CD1c-positive myeloid dendritic cell (primary cell): ENCODE measurements at regions not wholly inside any gene's neighbourhood (a gene's known extent, or its start where the extent isn't known, plus 50 kb on each side); places are given as distances from the start of the nearest gene placed in this dataset.
"Not testable (repeated sequence)": the region's sequence is repeated elsewhere in the genome, so short reads cannot be mapped to it uniquely, and the experiment has no call there.

ENCODE experiments used
- DNase-seq: peaks from one replicate; pipeline ENCODE4 v3.0.0-alpha.2; 2016; ENCODE audit errors: extremely low spot score

DNA sequence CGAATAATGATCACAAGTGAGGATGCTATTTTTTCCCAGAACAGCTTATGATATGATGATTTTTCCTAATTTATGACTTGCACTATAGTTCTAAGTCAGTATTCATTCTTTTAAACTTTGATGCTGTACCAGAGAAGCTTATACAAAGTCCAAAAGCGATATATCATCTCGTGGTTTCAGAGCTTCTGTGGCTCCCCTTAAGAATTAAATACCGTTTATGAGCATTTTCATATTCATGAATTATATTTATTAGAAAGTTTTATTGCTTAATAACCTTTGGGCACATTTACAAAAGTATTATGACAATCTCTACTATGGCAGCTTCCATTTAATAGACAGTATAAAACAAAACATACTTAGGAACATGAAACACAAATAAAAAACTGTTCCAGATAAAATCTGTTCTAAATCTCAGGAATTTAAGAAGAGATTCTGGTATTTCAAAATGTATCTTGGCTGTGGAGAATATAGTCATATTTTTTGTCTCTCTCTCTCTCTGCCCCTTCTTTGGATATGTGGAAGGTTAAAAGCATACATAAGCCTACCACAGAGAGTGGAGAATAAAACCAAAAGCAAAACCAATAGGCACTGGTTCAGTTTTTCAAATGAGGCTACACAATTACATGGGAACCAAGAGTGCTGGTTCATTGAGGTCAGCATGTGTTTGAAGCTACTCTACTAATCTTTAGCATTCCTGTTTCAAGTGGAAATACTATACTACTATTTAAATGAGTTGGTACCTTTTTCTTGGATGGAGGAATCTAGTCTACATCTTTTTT is 884.5 kb upstream of the GJE1 start:
- DNase-seq: no peak

DNA sequence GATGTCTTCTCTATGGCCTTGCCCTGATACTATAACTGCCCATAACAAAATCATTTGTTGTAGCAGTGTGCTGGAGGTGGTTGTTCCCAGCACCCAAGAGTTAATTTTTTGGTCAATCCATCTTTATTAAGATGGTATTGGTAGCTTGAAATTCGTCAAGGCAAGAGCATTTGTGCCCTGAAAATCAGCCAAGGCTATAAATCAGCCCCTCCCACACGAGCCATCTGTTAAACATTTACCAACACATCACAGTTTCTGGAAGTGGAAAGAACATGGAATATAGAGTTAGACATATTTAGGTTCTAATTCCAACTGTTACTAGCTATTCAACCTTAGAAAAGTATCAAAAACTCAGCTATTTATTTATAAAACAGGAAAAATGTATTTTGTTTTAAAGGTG is 888.4 kb upstream of the GJE1 start:
- DNase-seq: no peak

DNA sequence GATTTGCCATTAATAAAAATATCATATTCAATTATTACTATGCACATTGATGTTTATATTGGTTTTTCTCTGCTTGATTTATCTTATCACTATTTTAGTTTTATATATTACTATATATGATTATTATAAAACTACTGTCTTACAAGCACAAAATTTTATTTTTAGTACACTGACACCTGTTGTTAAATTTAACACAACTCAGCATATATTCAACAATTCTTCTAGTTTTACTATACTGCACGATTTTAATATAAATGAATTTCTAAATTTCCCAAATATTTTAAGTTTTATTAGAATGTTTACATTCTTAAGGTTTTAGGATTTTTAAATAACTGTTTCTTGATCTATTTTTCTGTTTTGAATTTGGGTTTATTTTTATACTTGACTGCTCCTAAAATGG is 889.8 kb upstream of the GJE1 start:
- no peak for DNase-seq

DNA sequence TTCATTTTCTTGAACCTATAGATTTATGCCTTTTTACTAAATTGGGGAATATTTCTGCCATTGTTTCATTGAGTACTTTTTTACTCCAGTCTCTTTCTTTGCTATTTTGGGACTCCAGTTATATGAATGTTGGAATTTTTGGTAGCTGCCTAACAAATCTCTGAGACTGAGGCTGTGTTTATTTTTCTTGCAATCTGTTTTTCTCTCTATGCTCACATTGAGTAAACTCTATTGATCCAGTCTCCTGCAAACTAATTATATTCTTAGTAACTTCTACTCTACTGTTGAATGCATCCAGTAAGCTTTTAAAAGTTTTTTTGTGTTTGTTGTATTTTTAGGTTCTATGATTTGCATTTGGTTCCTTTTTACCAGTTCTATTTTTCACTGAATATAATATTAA is 903.4 kb upstream of the GJE1 start:
- no peak for DNase-seq

DNA sequence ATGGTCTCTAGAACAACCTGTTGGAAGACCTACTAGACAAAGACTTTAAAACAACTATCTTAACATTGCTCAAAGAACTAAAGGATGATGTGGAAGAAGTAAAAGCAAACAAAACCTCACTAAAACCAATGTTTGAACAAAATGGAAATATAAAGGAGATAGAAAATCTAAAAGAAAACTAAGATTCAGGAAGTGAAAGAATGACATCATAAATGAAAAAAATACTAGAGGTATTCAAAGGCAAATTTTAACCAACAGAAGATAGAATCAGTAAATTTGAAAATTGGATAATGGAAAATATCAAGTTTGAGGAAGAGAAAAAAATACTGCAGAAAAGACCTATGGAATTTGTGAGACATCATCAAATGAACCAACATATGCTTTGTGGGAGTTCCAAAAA is 914.1 kb upstream of the GJE1 start:
- DNase-seq: no peak

DNA sequence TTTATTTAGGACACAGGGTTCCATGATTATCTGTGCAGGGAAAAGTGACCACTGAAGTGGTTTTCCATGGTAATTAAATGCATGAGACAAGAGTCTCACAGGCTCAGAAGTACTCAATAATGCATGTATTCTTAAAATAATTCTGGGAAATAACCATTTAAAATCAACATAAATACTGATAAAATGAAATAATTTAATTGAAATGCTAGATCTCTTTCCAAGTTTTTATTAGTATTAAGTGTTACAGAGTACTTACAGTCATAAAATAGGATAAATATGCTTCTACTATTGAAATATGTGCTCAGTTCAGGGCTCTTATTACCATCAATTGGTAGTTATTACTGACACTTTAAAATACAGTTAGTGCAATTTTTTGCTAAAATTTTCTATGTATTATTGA is 916.0 kb upstream of the GJE1 start:
- no peak for DNase-seq

DNA sequence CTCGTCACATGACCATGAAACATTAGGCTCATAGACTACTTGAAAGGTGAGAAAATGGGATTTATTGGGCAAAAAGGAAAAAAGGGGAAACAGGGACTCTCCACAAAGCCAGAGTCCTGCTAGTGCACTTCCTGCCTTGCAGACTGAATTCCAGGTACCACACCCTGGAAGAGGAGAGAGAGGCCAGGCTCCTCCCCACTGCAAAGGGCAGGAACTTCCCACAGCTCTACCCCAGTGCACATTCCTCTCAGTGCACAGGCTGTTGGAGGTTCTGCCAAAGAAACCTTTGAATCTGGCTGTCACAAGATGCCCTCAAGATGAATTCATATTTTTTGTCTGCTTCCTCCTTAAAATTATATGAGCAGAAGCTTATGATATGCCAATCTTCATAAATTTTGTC is 920.4 kb upstream of the GJE1 start:
- no peak for DNase-seq

DNA sequence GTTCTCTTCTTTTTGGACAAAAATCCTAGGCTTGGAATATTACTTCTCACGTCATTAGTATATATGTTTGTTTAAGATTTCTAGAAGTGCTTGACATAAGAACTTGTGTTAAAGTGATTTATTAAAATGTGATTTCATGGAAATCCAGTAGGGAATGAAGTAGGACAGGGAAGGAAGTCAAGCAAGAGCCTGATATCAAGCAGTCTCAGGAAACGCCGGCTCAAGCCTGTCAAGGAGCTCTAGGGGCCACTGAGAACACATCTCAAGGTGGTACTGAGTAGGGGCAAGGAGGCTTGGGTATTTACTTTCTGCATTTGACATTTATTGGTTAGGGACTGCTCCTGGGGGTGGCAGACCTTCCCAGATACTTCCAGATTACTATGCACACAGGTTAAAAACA is 920.9 kb upstream of the GJE1 start:
- no peak for DNase-seq

DNA sequence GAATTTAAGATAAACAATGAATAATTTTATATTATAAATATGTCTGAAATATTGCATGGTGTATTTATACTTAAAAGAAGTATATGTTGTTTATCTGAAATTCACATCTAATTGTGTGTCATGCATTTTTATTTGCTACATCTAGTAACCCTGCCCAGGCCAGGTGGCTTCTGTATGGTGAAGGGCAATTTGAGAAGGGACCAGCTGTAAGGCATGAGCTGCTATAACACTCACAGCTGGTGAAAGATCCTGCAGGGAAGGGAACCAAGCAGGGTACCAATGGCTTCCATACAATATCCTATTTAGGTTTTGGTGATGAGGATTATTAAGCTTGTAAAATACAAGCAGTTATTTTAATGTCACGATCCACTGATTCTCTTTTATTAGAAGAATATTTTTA is 921.8 kb upstream of the GJE1 start:
- no peak for DNase-seq

DNA sequence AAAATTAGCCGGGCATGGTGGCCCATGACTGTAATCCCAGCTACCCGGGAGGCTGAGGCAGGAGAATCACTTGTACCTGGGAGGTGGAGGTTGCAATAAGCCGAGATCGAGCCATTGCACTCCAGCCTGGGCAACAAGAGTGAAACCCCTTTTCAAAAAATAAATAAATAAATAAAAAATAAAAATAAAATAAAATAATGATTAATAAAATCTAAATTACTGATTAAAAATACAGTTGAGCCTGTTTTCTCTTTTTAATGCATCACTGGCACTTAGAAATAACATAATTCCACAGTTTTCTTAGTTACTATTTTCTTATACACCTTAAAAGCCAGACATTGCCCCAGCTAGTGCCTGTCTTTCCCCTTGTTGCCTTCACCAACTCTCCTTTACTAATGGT is 922.8 kb upstream of the GJE1 start:
- no peak for DNase-seq

DNA sequence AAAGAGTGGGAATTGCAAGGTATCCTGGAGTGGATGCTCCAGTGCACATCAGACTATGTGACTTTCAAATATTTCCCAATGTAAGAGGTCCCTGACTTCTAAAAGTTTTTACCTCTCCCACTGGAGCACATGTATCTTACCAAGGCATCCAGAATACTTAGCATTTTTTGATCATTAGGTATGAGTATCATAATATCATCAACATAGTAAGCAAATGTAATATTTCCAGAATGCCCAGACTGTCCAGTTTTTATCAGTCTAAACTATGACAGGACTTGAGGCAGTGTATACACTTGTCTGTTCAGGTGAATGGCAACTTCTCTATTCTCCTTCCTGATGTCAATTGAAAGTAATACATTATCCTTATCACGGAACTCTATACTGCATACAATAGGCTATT is 924.6 kb upstream of the GJE1 start:
- DNase-seq: no peak

DNA sequence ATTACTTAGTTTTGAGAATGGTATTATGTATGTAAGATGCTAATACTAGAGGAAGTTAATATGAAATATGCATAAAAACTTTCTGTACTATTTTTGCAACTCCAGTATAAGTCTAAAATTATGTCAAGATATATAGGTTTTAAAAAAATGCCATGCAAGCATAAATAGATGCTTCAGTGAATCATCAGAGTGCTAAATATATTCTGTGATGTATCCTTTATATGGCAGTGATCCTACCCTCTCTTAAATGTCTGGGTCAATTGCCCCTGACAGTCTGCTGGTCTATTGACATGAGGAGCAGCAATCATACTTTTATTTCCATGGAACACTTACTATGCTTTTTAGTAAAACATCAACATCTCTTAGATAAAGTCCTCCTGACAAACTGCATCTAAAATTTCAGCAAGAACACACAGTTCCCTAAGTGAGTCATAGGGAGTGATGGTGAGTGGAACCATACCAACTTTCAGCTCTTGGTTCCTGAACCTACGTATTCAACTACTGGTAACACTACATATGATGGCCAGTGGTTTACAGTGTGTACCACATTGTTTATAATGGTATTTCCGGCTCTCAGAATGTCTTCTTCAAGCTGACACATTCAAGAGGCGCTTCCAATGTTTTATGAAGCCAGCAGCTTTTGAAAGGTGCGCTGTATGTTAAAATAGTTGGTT is 928.7 kb upstream of the GJE1 start:
- no peak for DNase-seq

DNA sequence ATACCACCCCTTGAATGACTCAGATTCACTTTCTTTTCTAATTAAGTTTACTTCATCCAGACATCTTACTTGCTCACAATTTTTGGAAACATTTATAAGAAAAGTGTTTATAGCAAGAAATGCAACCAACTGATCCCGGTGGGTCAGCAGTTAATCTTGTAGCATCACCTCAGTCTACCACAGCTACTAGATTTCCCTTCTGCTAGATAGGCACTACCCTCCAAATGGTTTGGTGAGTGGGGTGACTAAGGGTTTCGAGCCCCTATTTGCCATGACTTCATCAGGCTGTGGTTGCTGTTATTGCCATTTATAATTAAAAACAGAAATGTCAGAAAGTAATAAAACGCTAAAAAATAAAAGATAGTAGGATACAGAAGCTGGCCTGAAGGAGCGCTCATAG is 930.1 kb upstream of the GJE1 start:
- no peak for DNase-seq

DNA sequence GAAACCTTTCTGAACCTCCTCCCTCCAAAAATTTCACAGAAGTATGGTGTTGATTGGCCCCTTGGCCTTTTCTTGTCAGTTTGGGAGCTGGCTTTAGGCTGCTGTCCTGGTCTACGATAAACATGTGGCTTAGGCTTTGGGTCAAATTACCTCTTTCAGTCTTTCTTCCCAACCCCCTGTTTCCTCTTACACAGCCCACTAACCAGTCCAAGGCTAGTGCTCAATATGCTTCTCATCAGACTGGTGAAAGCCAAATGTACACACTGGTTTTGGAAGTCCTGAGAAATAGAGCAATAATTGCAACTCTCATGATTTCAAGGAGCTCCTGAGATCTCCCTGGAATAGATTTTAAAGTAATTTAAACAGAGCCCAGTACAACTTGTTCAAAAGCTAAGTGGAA is 933.7 kb upstream of the GJE1 start:
- DNase-seq: no peak

DNA sequence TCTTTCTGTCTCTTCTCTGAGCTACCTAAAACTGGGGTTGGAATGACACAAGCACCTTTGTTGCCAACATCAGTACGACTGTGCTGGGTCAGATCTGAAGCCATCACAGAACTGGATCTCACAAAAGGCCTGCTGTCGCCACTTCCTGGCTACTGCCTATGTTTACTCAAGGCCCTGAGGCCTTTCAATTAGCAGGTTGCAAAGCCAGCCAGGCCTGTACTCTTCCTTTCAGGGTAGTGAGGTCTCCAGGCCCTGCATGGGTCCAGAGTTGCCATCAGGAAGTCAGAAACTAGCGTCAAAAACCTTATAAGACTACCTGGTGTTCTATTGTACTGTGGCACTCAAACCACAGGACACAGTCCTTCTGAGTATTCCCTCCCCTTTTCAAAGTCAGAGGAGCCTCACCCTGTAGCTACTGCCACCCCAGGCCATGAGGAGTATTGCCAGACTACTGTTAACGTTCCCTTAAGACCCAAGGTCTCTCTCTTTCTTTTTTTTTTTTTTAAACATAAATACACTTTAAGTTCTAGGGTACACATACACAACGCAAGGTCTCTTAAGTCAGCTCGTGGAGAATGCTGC is 937.4 kb upstream of the GJE1 start:
- DNase-seq: no peak

DNA sequence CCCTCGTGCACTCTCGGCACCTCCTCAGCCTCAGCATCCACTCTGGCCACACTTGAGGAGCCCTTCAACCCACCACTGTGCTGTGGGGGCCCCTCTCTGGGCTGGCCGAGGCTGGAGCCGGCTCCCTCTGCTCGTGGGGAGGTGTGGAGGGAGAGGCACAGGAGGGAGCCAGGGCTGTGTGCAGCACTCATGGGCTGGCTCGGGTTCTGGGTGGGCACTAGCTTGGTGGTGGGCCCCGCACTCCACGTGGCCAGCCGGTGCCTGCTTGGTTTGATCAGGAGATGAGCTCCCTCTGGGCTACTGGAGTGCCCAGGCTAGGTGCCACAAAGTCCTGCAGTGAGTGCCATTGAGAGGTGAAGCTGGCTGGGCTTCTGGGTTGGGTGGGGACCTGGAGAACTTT is 949.4 kb upstream of the GJE1 start:
- DNase-seq: no peak

DNA sequence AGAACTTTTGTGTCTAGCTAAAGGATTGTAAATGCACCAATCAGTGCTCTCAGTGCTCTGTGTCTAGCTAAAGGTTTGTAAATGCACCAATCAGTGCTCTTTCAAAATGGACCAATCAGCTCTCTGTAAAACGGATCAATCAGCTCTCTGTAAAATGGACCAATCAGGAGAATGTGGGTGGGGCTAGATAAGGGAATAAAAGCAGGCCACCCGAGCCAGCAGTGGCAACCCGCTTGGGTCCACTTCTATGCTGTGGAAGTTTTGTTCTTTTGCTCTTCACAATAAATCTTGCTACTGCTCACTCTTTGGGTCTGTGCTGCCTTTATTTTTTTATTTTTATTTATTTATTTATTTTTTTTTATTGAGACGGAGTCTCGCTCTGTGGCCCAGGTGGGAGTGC is 957.3 kb upstream of the GJE1 start:
- not testable (repeated sequence) for DNase-seq

DNA sequence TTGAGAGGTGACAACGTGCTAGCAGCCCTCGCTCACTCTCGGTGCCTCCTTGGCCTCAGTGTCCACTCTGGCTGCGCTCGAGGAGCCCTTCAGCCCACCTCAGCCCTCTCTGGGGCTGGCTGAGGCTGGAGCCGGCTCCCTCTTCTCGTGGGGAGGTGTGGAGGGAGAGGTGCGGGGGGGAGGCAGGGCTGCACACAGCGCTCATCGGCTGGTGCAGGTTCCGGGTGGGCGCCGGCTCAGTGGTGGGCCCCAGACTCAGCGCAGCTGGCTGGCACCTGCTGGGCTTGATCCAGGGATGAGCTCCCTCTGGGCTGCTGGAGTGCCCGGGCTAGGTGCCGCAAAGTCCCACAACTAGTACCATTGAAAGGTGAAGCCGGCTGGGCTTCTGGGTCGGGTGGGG is 957.8 kb upstream of the GJE1 start:
- no peak for DNase-seq

DNA sequence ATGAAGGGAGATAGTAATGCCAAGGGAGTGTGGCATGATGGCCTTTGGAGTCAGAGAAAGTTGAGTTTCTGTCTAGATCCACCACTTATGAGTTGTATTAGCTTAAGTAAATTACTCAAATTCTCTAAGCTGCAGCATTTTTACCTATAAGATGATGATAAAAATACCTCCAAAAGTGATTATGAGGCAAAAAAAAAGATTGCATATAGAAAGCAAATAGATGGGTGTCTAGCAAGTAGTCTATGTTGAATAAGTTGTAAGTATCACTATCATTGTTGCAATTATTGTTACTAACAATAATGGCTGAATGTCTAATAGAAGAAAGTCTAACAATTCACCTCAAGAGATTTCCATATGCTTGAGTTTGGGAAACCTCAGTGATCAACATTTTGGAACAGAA is 959.2 kb upstream of the GJE1 start:
- no peak for DNase-seq

DNA sequence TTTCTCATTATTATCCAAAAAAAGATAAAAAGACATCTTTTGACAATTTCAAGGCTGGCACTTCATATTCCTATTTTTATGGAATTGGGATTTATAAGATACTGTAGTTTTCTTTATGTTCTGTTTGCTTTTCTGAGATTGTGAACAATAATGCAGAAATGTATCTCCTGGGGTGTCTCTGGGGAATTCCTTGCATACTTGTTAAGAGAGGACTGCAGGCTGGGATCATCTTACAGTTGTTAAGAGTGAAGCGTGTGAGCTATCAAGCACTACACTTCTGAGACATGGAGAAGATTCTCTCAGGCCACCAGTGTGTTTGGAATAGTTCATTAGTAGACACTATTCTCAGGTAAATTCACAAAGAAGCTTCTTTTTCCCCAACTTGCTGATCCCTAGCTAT is 963.3 kb upstream of the GJE1 start:
- DNase-seq: no peak

DNA sequence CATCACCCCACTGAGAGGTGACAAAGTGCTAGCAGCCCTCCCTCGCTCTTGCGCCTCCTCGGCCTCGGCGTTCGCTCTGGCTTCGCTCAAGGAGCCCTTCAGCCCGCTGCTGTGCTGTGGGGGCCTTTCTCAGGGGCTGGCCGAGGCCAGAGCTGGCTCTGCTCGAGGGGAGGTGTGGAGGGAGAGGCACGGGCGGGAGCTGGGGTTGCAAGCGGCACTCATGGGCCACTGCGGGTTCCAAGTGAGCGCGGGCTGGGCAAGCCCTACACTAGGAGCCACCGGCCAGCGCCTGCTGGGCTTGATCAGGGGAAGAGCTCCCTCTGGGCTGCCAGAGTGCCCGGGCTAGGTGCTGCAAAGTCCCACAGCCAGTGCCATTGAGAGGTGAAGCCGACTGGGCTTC is 964.8 kb upstream of the GJE1 start:
- no peak for DNase-seq

DNA sequence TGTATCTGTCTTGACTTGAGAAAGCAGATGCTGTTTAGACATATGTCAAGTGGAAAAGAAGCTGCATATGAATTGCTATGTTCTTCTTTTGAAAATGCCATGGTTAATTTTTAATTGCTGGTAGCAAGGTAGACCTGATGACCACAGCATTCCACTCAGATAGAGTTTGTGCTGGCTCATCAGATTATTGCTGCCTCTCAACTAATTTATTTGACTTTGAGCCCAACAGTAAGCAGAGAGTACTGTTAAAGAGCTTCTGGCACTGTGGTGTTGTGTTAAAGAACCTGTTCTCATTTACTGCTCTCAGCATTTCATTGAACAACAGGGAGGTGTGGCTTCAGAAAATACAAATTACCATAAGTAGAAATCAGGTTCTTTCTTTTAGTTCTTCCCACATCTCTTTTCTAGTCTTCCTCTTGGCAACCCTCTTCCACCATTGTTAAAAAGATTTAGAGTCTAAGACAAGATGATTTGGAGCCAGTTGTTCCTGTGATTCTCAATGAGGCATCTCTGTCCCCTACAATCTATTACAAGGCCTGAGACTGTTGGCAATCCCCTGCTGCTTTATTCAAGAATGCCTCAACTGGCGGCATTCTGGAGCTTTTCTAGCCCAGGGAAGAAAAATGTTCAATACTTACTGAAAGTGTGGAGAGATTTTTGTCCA is 967.6 kb upstream of the GJE1 start:
- DNase-seq: no peak
